ENCODE measurements at regions not wholly inside any gene's neighbourhood (a gene's known extent, or its start where the extent isn't known, plus 50 kb on each side); places are given as distances from the start of the nearest gene placed in this dataset.

DNA sequence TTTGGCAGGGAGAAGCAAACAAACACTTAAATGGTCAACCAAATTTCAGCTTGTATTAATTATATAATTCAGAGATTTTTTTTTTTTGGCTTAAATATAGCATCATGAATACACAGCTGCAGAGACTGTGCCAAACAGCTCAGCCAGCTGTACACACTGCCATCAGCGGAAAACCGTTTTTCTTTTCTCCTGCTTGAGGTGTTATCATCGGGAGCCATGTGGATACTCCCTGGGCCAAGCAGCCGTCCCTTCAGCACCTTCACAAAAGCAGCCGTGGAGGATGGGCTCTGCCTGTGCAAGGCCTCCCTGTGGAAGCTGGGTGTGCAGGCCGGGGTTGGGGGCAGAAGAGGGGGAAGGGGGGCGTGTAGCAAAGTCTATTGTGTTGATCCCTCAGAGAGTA, 85.0 kb downstream of the NUF2 start:
- no peak for DNase-seq

- no peak for DNase-seq
Observed at GRCh38 chr1:163408262-163408661, 86.5 kb downstream of the NUF2 start.

- peak; percentile 8 for DNase-seq
Observed at GRCh38 chr1:163410073-163410999, 88.6 kb downstream of the NUF2 start.

DNA sequence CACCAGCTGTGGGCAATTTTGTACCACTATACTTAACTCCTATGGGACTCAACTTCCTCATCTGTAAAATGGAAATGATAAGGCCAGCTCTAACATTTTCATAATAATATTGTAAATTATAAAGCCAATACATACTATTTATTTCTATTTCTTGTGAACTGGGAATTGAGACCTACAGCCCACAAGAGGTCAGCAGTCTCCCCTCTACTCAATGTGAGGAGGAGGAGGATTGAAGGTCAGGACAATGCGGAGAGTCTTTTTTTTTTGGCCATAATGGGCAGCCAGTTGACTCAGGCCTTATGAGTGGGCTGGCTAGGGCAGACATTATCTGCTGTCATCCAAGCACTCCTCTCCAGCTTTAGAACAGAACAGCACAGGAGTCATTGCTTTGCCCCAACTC, 90.5 kb downstream of the NUF2 start:
- no peak for DNase-seq

GRCh38 chr1:163414778-163415177, 93.0 kb downstream of the NUF2 start:
- no peak for DNase-seq

- no peak for DNase-seq
Observed at GRCh38 chr1:163421701-163422100, 99.9 kb downstream of the NUF2 start.

DNA sequence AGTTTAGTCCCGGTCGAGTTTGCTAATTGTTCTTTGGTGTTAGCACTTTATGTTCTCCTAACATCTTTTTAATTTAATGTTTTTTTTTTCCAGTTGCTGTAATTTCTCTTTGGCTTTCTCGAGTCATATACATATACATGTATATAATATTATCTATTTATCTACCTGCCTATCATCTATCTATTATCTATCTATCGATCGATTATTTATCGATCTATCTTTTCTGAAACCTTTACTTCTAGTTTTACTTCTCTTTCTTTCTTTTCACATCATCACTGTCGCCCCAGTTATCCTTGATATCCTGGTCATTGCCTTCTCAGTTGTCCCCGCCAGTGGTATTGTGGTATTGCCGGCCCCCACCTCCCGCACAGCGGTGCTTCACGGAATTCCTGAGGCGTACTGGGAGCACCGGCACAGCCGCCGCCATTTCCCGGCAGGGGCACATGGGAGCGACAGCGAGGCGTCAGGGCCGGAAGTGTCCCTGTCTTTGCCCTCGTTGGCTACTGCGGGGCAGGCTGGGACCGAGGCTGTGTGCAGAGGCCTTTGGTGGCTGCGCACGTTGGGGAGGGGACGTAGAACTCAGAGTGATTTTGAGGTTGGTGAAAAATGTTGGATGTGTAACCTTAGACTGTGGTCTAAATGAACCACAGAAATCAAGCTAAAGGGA, 101.1 kb downstream of the NUF2 start:
- DNase-seq, result no peak

GRCh38 chr1:163426505-163427251, 104.9 kb downstream of the NUF2 start:
- no peak for DNase-seq

- no peak for DNase-seq
Observed at GRCh38 chr1:163427279-163427678, 105.5 kb downstream of the NUF2 start.

- DNase-seq, result no peak
Observed at GRCh38 chr1:163436140-163436812, 114.5 kb downstream of the NUF2 start.

- no peak for DNase-seq
Observed at GRCh38 chr1:163439471-163439870, 117.7 kb downstream of the NUF2 start.

DNA sequence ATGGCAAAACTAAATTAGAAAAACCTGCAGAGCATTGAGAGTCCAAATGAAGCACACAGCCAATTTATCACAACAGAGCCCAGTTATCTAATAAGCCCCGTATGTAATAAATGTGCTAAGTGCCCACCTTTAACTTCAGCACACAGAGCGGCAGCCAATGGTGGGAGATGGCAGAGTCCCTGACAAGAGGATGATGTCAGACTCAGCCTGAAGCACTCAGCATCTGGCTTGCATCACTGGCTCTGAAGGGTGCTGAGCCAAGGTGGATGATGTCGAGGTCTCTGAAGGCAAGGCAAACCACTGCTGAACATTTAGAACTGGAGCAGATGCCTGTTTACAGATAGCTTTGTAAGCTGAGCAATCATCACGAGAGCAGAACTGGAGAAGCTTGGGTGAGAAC, 118.3 kb downstream of the NUF2 start:
- no peak for DNase-seq

GRCh38 chr1:163442231-163442879, 120.6 kb downstream of the NUF2 start:
- no peak for DNase-seq

- DNase-seq, result no peak
Observed at GRCh38 chr1:163442895-163443294, 121.1 kb downstream of the NUF2 start.

GRCh38 chr1:163443863-163444262, 122.1 kb downstream of the NUF2 start:
- no peak for DNase-seq

- DNase-seq, result no peak
Observed at GRCh38 chr1:163444665-163445064, 122.9 kb downstream of the NUF2 start.

- no peak for DNase-seq
Observed at GRCh38 chr1:163450986-163451385, 129.2 kb downstream of the NUF2 start.

DNA sequence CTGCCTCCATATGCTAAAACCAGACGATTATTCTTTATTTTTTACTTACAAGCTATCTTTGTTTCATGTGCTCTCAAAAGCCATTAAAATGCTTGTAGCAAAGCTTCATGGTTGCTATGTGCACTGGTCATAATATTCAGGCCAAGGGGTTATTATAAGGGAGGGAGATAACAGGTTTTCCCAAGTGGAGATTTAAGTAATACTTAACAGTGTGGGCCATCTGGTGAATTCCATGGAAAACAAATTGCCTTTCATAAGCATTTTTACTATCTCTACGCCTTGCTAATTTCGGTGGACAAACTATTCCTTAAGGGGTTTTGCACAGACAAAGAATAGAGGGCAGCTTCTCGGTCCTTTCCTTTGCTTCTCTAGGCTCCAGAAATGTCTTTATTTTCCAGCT, 137.8 kb downstream of the NUF2 start:
- no peak for DNase-seq

GRCh38 chr1:163467289-163467688, 145.5 kb downstream of the NUF2 start:
- DNase-seq, result no peak

DNA sequence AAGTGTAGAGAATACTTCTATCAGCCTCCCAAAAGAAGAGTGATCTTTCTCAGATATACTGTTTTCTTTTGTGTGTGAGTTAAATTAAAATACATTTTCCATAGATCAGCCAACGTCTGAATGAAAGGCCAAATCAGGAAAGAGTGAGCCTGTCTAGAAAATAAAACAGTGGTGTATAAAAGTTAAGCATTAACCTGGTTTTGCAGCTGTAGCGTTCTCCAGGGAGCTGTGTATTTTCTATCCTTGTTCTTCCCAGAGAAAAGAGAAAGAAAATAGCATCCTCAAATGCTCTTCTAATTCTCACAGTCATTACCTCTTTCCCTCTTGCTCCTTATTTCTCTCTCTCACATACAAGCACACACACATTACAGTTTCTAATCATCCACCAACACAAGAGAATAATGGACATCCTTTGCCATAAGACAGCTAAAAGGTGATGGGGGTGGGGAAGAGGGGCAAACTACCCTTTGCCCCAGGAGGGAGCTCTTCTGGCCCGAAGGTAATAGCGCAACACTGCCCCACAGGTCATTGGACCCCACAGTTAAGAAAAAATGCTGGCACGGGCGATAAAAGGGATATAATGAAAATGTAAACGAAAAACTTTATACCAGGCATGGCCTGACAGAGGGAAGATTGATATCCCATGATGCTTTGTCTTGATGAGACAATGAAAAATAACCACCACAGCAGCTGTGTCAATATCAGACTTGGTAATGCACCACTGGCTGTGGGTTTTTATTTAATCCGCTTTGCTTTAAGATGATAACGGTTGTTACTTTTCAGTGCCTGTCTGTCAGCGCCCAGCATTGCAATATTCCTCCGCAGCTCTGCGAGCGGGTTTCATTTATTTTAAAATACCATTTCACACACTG, 150.3 kb downstream of the NUF2 start:
- DNase-seq, result no peak

GRCh38 chr1:163472651-163473248, 151.0 kb downstream of the NUF2 start:
- DNase-seq, result no peak

All from KG1 (cell line).